ENCODE measurements at regions not wholly inside any gene's neighbourhood (a gene's known extent, or its start where the extent isn't known, plus 50 kb on each side); places are given as distances from the start of the nearest gene placed in this dataset.

GRCh38 chr2:45329045-45329677 is 281.9 kb downstream of the SRBD1 start:
- Histone ChIP-seq H3K27me3 (ENCODE audit: insufficient read depth, low read length) (no peaks in the 10 kb centered on the region), H3K4me1 (ENCODE audit: insufficient read depth, low read length) (no peaks in the 10 kb centered on the region), H3K4me3 (ENCODE audit: low read length in 2 of 2) (no peak overlapping the region), H3K9me3 (ENCODE audit: control insufficient read depth in 1 of 2, low read length in 2 of 2) (no peaks in the 10 kb centered on the region), H3K27ac (ENCODE audit: low read depth, low read length) (no peak overlapping the region), H3K36me3 (ENCODE audit: insufficient read depth, low read length) (no peaks in the 10 kb centered on the region)
- Mint-ChIP-seq H3K36me3 (no peaks in the 10 kb centered on the region), H3K27ac (no peak overlapping the region), H3K4me1 (no peaks in the 10 kb centered on the region), H3K27me3 (peaks cover 2 to 10% of the 10 kb centered on the region in 2 donors), H3K4me3 (no peak overlapping the region), H3K9me3 (peaks cover 0 to under 1% (median 0%) of the 10 kb centered on the region in 8 donors)
- ChIA-PET POLR2A (ENCODE audit: partially characterized antibody) (no interaction called here), CTCF (ENCODE audit: partially characterized antibody) (no interaction called here)
- no peak for DNase-seq
- intact Hi-C loops (cut with micrococcal nuclease), result no loop called here

DNA sequence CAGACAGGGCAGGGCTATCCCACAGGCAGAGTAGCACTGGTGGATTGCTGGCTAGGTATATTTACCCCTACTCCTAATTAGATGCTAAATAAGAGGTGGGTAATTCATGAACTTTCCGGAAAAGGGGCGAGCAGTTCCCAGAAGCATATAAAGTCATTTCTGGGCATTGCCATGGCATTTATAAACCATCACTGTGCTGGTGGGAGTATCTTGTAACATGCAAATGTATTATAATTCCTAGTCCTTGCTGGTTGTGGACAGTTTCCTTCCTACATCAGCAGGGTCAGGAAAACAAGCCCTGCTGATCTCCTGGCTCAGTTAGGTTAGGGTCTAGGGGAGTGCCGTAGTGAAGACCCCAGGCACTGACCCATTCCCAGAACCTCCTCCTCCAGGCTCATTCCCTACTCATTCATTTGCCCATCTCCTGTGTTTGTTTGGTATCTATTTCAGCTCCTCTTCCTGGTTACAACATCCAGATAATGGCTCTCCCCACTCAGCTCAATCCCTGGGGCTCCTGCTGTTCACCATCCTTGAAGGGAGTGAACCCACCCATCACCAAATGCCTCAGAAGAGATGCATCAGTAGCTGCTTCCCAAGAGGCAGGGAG is 282.7 kb downstream of the SRBD1 start:
- Mint-ChIP-seq H3K4me3 (no peak overlapping the region), H3K27ac (no peak overlapping the region), H3K4me1 (no peaks in the 10 kb centered on the region), H3K36me3 (no peaks in the 10 kb centered on the region), H3K9me3 (peaks cover 0 to 5% (median 0%) of the 10 kb centered on the region in 8 donors), H3K27me3 (peaks cover 2 to 10% of the 10 kb centered on the region in 2 donors)
- H3K4me1 ChIP-seq (ENCODE audit: insufficient read depth, low read length), result no peaks in the 10 kb centered on the region
- no peak for DNase-seq
- H3K27me3 ChIP-seq (ENCODE audit: insufficient read depth, low read length), result no peaks in the 10 kb centered on the region
- H3K9me3 ChIP-seq (ENCODE audit: control insufficient read depth in 1 of 2, low read length in 2 of 2), result no peaks in the 10 kb centered on the region
- no peak overlapping the region for H3K27ac ChIP-seq (ENCODE audit: low read depth, low read length)
- ChIA-PET CTCF (ENCODE audit: partially characterized antibody) (no interaction called here), POLR2A (ENCODE audit: partially characterized antibody) (no interaction called here)
- H3K4me3 ChIP-seq (ENCODE audit: low read length in 2 of 2), result no peak overlapping the region
- intact Hi-C loops (cut with micrococcal nuclease), result no loop called here
- H3K36me3 ChIP-seq (ENCODE audit: insufficient read depth, low read length), result no peaks in the 10 kb centered on the region

- H3K36me3 ChIP-seq (ENCODE audit: insufficient read depth, low read length), result no peaks in the 10 kb centered on the region
- H3K36me3 Mint-ChIP-seq, result no peaks in the 10 kb centered on the region
- ChIA-PET POLR2A (ENCODE audit: partially characterized antibody) (no interaction called here), CTCF (ENCODE audit: partially characterized antibody) (no interaction called here)
- no peaks in the 10 kb centered on the region for H3K9me3 ChIP-seq (ENCODE audit: control insufficient read depth in 1 of 2, low read length in 2 of 2)
- no peaks in the 10 kb centered on the region for H3K27me3 ChIP-seq (ENCODE audit: insufficient read depth, low read length)
- H3K9me3 Mint-ChIP-seq, result peaks cover 0 to 5% (median 0%) of the 10 kb centered on the region in 8 donors
- intact Hi-C loops (cut with micrococcal nuclease), result no loop called here
- no peaks in the 10 kb centered on the region for H3K4me1 ChIP-seq (ENCODE audit: insufficient read depth, low read length)
- no peaks in the 10 kb centered on the region for H3K4me1 Mint-ChIP-seq
- no peak overlapping the region for H3K4me3 Mint-ChIP-seq
- H3K27me3 Mint-ChIP-seq, result peaks cover 2 to 6% of the 10 kb centered on the region in 2 donors
- no peak overlapping the region for H3K27ac Mint-ChIP-seq
- no peak for DNase-seq
- no peak overlapping the region for H3K27ac ChIP-seq (ENCODE audit: low read depth, low read length)
- no peak overlapping the region for H3K4me3 ChIP-seq (ENCODE audit: low read length in 2 of 2)
Observed at GRCh38 chr2:45323344-45323743, 287.7 kb downstream of the SRBD1 start.

- intact Hi-C loops (cut with micrococcal nuclease), result no loop called here
- H3K27me3 Mint-ChIP-seq, result peaks cover 2 to 3% of the 10 kb centered on the region in 2 donors
- DNase-seq, result no peak
- peaks cover 0 to 5% (median 0%) of the 10 kb centered on the region in 8 donors for H3K9me3 Mint-ChIP-seq
- Histone ChIP-seq H3K4me3 (ENCODE audit: low read length in 2 of 2) (no peak overlapping the region), H3K4me1 (ENCODE audit: insufficient read depth, low read length) (no peaks in the 10 kb centered on the region), H3K27me3 (ENCODE audit: insufficient read depth, low read length) (no peaks in the 10 kb centered on the region), H3K36me3 (ENCODE audit: insufficient read depth, low read length) (no peaks in the 10 kb centered on the region), H3K27ac (ENCODE audit: low read depth, low read length) (no peak overlapping the region), H3K9me3 (ENCODE audit: control insufficient read depth in 1 of 2, low read length in 2 of 2) (no peaks in the 10 kb centered on the region)
- H3K4me3 Mint-ChIP-seq, result no peak overlapping the region
- ChIA-PET CTCF (ENCODE audit: partially characterized antibody) (no interaction called here), POLR2A (ENCODE audit: partially characterized antibody) (no interaction called here)
- no peak overlapping the region for H3K27ac Mint-ChIP-seq
- no peaks in the 10 kb centered on the region for H3K36me3 Mint-ChIP-seq
- H3K4me1 Mint-ChIP-seq, result no peaks in the 10 kb centered on the region
Observed at GRCh38 chr2:45320956-45321355, 290.1 kb downstream of the SRBD1 start.

GRCh38 chr2:45319683-45320455 is 291.2 kb downstream of the SRBD1 start:
- H3K9me3 ChIP-seq (ENCODE audit: control insufficient read depth in 1 of 2, low read length in 2 of 2), result no peaks in the 10 kb centered on the region
- H3K4me1 ChIP-seq (ENCODE audit: insufficient read depth, low read length), result no peaks in the 10 kb centered on the region
- H3K4me1 Mint-ChIP-seq, result no peaks in the 10 kb centered on the region
- no peaks in the 10 kb centered on the region for H3K36me3 ChIP-seq (ENCODE audit: insufficient read depth, low read length)
- peaks cover 2 to 3% of the 10 kb centered on the region in 2 donors for H3K27me3 Mint-ChIP-seq
- DNase-seq, result no peak
- intact Hi-C loops (cut with micrococcal nuclease), result no loop called here
- peaks cover 0 to 5% (median 0%) of the 10 kb centered on the region in 8 donors for H3K9me3 Mint-ChIP-seq
- no peak overlapping the region for H3K27ac Mint-ChIP-seq
- no peaks in the 10 kb centered on the region for H3K27me3 ChIP-seq (ENCODE audit: insufficient read depth, low read length)
- H3K27ac ChIP-seq (ENCODE audit: low read depth, low read length), result no peak overlapping the region
- no peaks in the 10 kb centered on the region for H3K36me3 Mint-ChIP-seq
- no peak overlapping the region for H3K4me3 ChIP-seq (ENCODE audit: low read length in 2 of 2)
- POLR2A ChIA-PET (ENCODE audit: partially characterized antibody), result no interaction called here
- H3K4me3 Mint-ChIP-seq, result no peak overlapping the region
- CTCF ChIA-PET (ENCODE audit: partially characterized antibody), result no interaction called here

DNA sequence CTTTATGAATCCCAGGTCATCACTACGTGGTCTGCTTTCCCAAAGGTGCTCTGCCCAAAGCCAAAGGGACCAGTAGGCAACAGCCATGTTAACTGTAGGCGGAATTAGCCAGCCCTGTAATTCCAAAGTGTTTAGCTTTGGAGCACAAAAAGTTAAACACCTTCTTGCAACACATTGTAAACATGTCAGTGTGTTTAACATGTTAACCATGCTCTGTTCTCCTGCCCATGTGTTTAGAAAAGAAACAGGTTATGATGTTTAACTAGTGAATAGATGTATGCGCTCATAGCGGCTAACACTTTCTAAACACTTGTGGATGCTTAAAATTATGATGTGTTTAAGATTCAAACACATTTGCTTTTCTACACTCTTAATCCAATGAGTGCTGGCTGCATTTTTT is 292.4 kb downstream of the SRBD1 start:
- Histone ChIP-seq H3K4me1 (ENCODE audit: insufficient read depth, low read length) (no peaks in the 10 kb centered on the region), H3K27ac (ENCODE audit: low read depth, low read length) (no peak overlapping the region), H3K4me3 (ENCODE audit: low read length in 2 of 2) (no peak overlapping the region), H3K9me3 (ENCODE audit: control insufficient read depth in 1 of 2, low read length in 2 of 2) (no peaks in the 10 kb centered on the region), H3K36me3 (ENCODE audit: insufficient read depth, low read length) (no peaks in the 10 kb centered on the region), H3K27me3 (ENCODE audit: insufficient read depth, low read length) (no peaks in the 10 kb centered on the region)
- Mint-ChIP-seq H3K9me3 (peaks cover 0 to 2% (median 0%) of the 10 kb centered on the region in 8 donors), H3K27ac (no peak overlapping the region), H3K4me3 (no peak overlapping the region), H3K27me3 (peaks cover 2 to 3% of the 10 kb centered on the region in 2 donors), H3K36me3 (no peaks in the 10 kb centered on the region), H3K4me1 (no peaks in the 10 kb centered on the region)
- DNase-seq, result no peak
- CTCF ChIA-PET (ENCODE audit: partially characterized antibody), result no interaction called here
- intact Hi-C loops (cut with micrococcal nuclease), result no loop called here
- POLR2A ChIA-PET (ENCODE audit: partially characterized antibody), result no interaction called here

- Histone ChIP-seq H3K9me3 (ENCODE audit: control insufficient read depth in 1 of 2, low read length in 2 of 2) (no peaks in the 10 kb centered on the region), H3K4me1 (ENCODE audit: insufficient read depth, low read length) (no peaks in the 10 kb centered on the region), H3K27me3 (ENCODE audit: insufficient read depth, low read length) (no peaks in the 10 kb centered on the region), H3K36me3 (ENCODE audit: insufficient read depth, low read length) (no peaks in the 10 kb centered on the region), H3K4me3 (ENCODE audit: low read length in 2 of 2) (no peak overlapping the region), H3K27ac (ENCODE audit: low read depth, low read length) (no peak overlapping the region)
- ChIA-PET CTCF (ENCODE audit: partially characterized antibody) (no interaction called here), POLR2A (ENCODE audit: partially characterized antibody) (no interaction called here)
- Mint-ChIP-seq H3K36me3 (no peaks in the 10 kb centered on the region), H3K9me3 (peaks cover 0 to 4% (median 0%) of the 10 kb centered on the region in 8 donors), H3K27me3 (peaks cover 5 to 6% of the 10 kb centered on the region in 2 donors), H3K27ac (no peak overlapping the region), H3K4me1 (no peaks in the 10 kb centered on the region), H3K4me3 (no peak overlapping the region)
- intact Hi-C loops (cut with micrococcal nuclease), result no loop called here
- DNase-seq, result no peak
Observed at GRCh38 chr2:45316576-45317338, 294.3 kb downstream of the SRBD1 start.

Measured in CD4-positive, alpha-beta memory T cell (primary cell).